ENCODE measurements at regions not wholly inside any gene's neighbourhood (a gene's known extent, or its start where the extent isn't known, plus 50 kb on each side); places are given as distances from the start of the nearest gene placed in this dataset.

- H4K20me1 ChIP-seq (replicated peaks in 1 of 2; ENCODE audit: control insufficient read depth in 1 of 2, insufficient read depth in 2 of 2, low read length in 2 of 2), result no peaks in the 10 kb centered on the region
- WGBS, 2 experiments (ENCODE audit: extremely low coverage in 1 of 2, insufficient coverage in 1 of 2, insufficient read length in 1 of 2, insufficient replicate concordance in 2 of 2, low coverage in 1 of 2, low lambda C conversion rate in 2 of 2, missing lambda C conversion rate in 1 of 2), result 87% methylated on average over 5 of the region's 5 CpGs; no CpG with 5 or more reads in 1 of the 2 experiments
These were observed 771.7 kb downstream of the IGSF11 start for GRCh38 chr3:118262800-118263402.

More at GRCh38 chr3:118262800-118263402, 771.7 kb downstream of the IGSF11 start:
- Histone ChIP-seq H3K56ac (replicated peaks; ENCODE audit: insufficient read length, low read depth, low read length) (no peak overlapping the region), H2BK20ac (ENCODE audit: low read length) (no peak overlapping the region), H3K18ac (ENCODE audit: extremely low read depth, low read length) (no peak overlapping the region), H3K4me2 (ENCODE audit: insufficient read depth in 1 of 2, low read depth in 2 of 2, low read length in 2 of 2) (no peak overlapping the region), H3K9ac (replicated peaks in 1 of 4; ENCODE audit: extremely low read depth in 1 of 4, low read depth in 3 of 4, low read length in 3 of 4) (no peak overlapping the region), H3K27ac (ENCODE audit: low read depth, low read length) (no peak overlapping the region), H3K9me3 (ENCODE audit: insufficient read depth in 2 of 2, low read depth in 1 of 2, low read length in 1 of 2) (peaks cover 3 to 8% of the 10 kb centered on the region in 2 experiments; a peak in 2 of 4 replicates), H2BK12ac (ENCODE audit: low read depth, low read length) (no peak overlapping the region), H4K5ac (ENCODE audit: insufficient read length, low read depth, low read length) (no peak overlapping the region), H2AFZ (ENCODE audit: low read length) (no peak overlapping the region), H4K91ac (replicated peaks; ENCODE audit: insufficient read length, low read length) (no peak overlapping the region), H3K79me1 (ENCODE audit: low read depth, low read length) (no peaks in the 10 kb centered on the region), H3K14ac (ENCODE audit: insufficient read length) (no peak overlapping the region), H3K23me2 (ENCODE audit: low read depth, low read length) (no peaks in the 10 kb centered on the region), H3K4me1 (replicated peaks in 1 of 4; ENCODE audit: control insufficient read depth in 3 of 4, insufficient read depth in 4 of 4, low read length in 3 of 4) (peaks cover 0 to 3% (median 0%) of the 10 kb centered on the region in 4 experiments; a peak in 1 of 7 replicates), H3K23ac (ENCODE audit: insufficient read length) (no peak overlapping the region), H3K4ac (replicated peaks; ENCODE audit: insufficient read length, low read depth, low read length) (no peak overlapping the region), H3K4me3 (ENCODE audit: extremely low read depth in 1 of 4, insufficient read depth in 2 of 4, low read depth in 3 of 4, low read length in 4 of 4) (no peak overlapping the region), H3K36me3 (ENCODE audit: control insufficient read depth in 2 of 4, insufficient read depth in 4 of 4, low read length in 3 of 4) (no peaks in the 10 kb centered on the region; a peak in 3 of 8 replicates), H2AK5ac (ENCODE audit: low read depth, low read length) (no peak overlapping the region), H3K27me3 (replicated peaks in 1 of 4; ENCODE audit: control insufficient read depth in 3 of 4, extremely low read depth in 1 of 4, insufficient read depth in 3 of 4, low read length in 3 of 4) (no peaks in the 10 kb centered on the region), H2BK15ac (ENCODE audit: low read length) (no peak overlapping the region), H2BK5ac (ENCODE audit: low read depth, low read length) (no peak overlapping the region), H4K8ac (ENCODE audit: extremely low read depth, insufficient read depth, low read length) (no peak overlapping the region), H3K79me2 (ENCODE audit: control insufficient read depth in 1 of 2, insufficient read depth in 2 of 2, low read length in 2 of 2) (no peaks in the 10 kb centered on the region), H2BK120ac (replicated peaks; ENCODE audit: low read depth, low read length) (no peak overlapping the region)
- ChIA-PET CTCF (ENCODE audit: partially characterized antibody) (no interaction called here), POLR2A (ENCODE audit: partially characterized antibody) (no interaction called here)
- TF ChIP-seq BACH1 (IDR thresholded peaks at IDR 0.05; ENCODE audit: low read length), result no peak
- no peak for TF ChIP-seq POLR2A (IDR thresholded peaks at IDR 0.05; ENCODE audit: control extremely low read depth in 1 of 2, low read depth in 2 of 2, low read length in 2 of 2)
- TF ChIP-seq TBP (IDR thresholded peaks at IDR 0.05; ENCODE audit: low read depth, low read length), result no peak
- no peak for TF ChIP-seq CREB1 (IDR thresholded peaks at IDR 0.05)
- TF ChIP-seq POLR2AphosphoS5 (IDR thresholded peaks at IDR 0.05; ENCODE audit: low read depth, low read length), result no peak
- no peak for TF ChIP-seq TCF12 (IDR thresholded peaks at IDR 0.05; ENCODE audit: low read depth, low read length)
- no peak for TF ChIP-seq BCL11A (IDR thresholded peaks at IDR 0.05; ENCODE audit: low read depth in 2 of 2, low read length in 2 of 2)
- no peak for TF ChIP-seq JUN (IDR thresholded peaks at IDR 0.05; ENCODE audit: low read depth, low read length)
- no peak for TF ChIP-seq SP2 (IDR thresholded peaks at IDR 0.05; ENCODE audit: low read length)
- no peak for TF ChIP-seq SRF (IDR thresholded peaks at IDR 0.05; ENCODE audit: low read depth, low read length)
- TF ChIP-seq RFX5 (IDR thresholded peaks at IDR 0.05; ENCODE audit: borderline replicate concordance, low read depth, low read length), result no peak
- TF ChIP-seq SP1 (IDR thresholded peaks at IDR 0.05; ENCODE audit: low read depth, low read length), result no peak
- TF ChIP-seq YY1 (IDR thresholded peaks at IDR 0.05; ENCODE audit: low read depth, low read length), result no peak
- no peak for TF ChIP-seq KDM4A (IDR thresholded peaks at IDR 0.05; ENCODE audit: low read depth, low read length, severe bottlenecking)
- TF ChIP-seq GTF2F1 (IDR thresholded peaks at IDR 0.05; ENCODE audit: borderline replicate concordance, low read depth, low read length), result no peak
- TF ChIP-seq TAF7 (optimal IDR thresholded peaks at IDR 0.05; ENCODE audit: borderline replicate concordance, low read depth, low read length), result no peak
- TF ChIP-seq RBBP5 (IDR thresholded peaks at IDR 0.05; ENCODE audit: borderline replicate concordance, low read depth, low read length), result no peak
- DNase-seq (ENCODE audit: low read depth in 1 of 2, low spot score in 2 of 2) (no peak), FAIRE-seq (no peak)
